K562 (cell line): ENCODE measurements at regions not wholly inside any gene's neighbourhood (a gene's known extent, or its start where the extent isn't known, plus 50 kb on each side); places are given as distances from the start of the nearest gene placed in this dataset.

Experiments
- ATAC-seq: fragments of 200-7000 bp; cut with Tn5 transposase; 3 replicates; pipeline ENCODE4 v1.9.1; 2020; ENCODE audit warnings: moderate library complexity
- BruUV-seq: library from RNA; stranded (reverse); fragments of 400-500 nt; replicated peaks from 2 replicates; lab custom pipeline; 2021; lab: Mats Ljungman, UMichigan
- CTCF ChIA-PET: fragments of 300-600 bp; formaldehyde crosslinking; extraction: SDS; loops from one replicate; lab custom pipeline; 2021; ENCODE audit warnings: low intra/inter-chr PET ratio; lab: Yijun Ruan, JAX
- POLR2A ChIA-PET: fragments of 300-600, 350-650 bp; sonication (Branson Sonifier 250); formaldehyde crosslinking; extraction: SDS; loops from one replicate; lab custom pipeline; 2021; ENCODE audit warnings: antibody characterized with exemption, inconsistent platforms; lab: Yijun Ruan, JAX
- DNase-seq, 4 experiments: peaks; one replicate each; pipeline versions ENCODE4 v3.0.0 to v3.0.0-alpha.2; 2011 to 2018; ENCODE audit warnings: low spot score in 3 of 4, mixed read lengths in 3 of 4; ENCODE audit errors: extremely low read depth in 1 of 4
- FAIRE-seq: peaks from 2 replicates; lab custom pipeline; 2011; peaks lifted over from hg19 to GRCh38; lab: Jason Lieb, UNC
- H2AFZ ChIP-seq: 2 replicates; pipeline ENCODE4 v1.6.0; 2011; ENCODE audit warnings: low read depth, low read length, control low read depth, inconsistent platforms
- H3K27ac ChIP-seq: fragments of 200-600 bp; 3 replicates; pipeline ENCODE4 v1.8.0; 2011; ENCODE audit warnings: low read depth, mild to moderate bottlenecking, control low read depth, inconsistent platforms, low read length, moderate library complexity, mixed read lengths; ENCODE audit errors: extremely low read depth
- H3K27me3 ChIP-seq, 2 experiments: fragments of 300-600 bp in 1 of 2; 2 replicates in 1 of 2; 3 replicates in 1 of 2; pipeline versions ENCODE4 v1.6.0 to v1.8.0; 2011; ENCODE audit warnings: inconsistent platforms in 2 of 2, low read length in 2 of 2, mild to moderate bottlenecking in 1 of 2, mixed read lengths in 1 of 2, moderate library complexity in 1 of 2; ENCODE audit not compliant: control insufficient read depth in 2 of 2, insufficient read depth in 2 of 2
- H3K36me3 ChIP-seq: fragments of 300-600 bp; 3 replicates; pipeline ENCODE4 v1.8.0; 2011; ENCODE audit warnings: mild to moderate bottlenecking, low read length, inconsistent platforms; ENCODE audit not compliant: control insufficient read depth, insufficient read depth
- H3K4me1 ChIP-seq, 2 experiments: fragments of 200-600 bp in 1 of 2; replicated peaks in 1 of 2; 2 replicates in 1 of 2; 3 replicates in 1 of 2; pipeline versions ENCODE4 v1.5.1 to v1.8.0; 2011; ENCODE audit warnings: inconsistent platforms in 2 of 2, low read length in 2 of 2, mild to moderate bottlenecking in 1 of 2, mixed read lengths in 1 of 2, moderate library complexity in 1 of 2; ENCODE audit not compliant: control insufficient read depth in 2 of 2, insufficient read depth in 2 of 2
- H3K4me2 ChIP-seq: 2 replicates; pipeline ENCODE4 v1.6.1; 2011; ENCODE audit warnings: low read length, control low read depth, inconsistent platforms, mixed read lengths; ENCODE audit not compliant: insufficient read depth
- H3K4me3 ChIP-seq: fragments of 200-600 bp; sonication (generic), shearing (Covaris generic); 2 replicates; pipeline ENCODE4 v1.5.1; 2016; ENCODE audit warnings: control low read depth, inconsistent platforms
- H3K79me2 ChIP-seq: fragments of 200-600 bp; 3 replicates; pipeline ENCODE4 v1.8.0; 2011; ENCODE audit warnings: low read length, inconsistent platforms; ENCODE audit not compliant: control insufficient read depth, insufficient read depth
- H3K9ac ChIP-seq, 2 experiments: 2 replicates each; pipeline versions ENCODE4 v1.6.0 to v1.6.1; 2011; ENCODE audit warnings: low read depth in 2 of 2, low read length in 2 of 2, control low read depth in 1 of 2, inconsistent platforms in 1 of 2, mild to moderate bottlenecking in 1 of 2, mixed read lengths in 1 of 2; ENCODE audit not compliant: insufficient read depth in 1 of 2
- H3K9me1 ChIP-seq: one replicate; pipeline ENCODE4 v1.6.0; 2011; ENCODE audit warnings: inconsistent platforms, mild to moderate bottlenecking, low read length, moderate library complexity; ENCODE audit not compliant: control insufficient read depth, insufficient read depth
- H3K9me3 ChIP-seq: replicated peaks from 2 replicates; pipeline ENCODE4 v1.5.1; 2011; ENCODE audit warnings: low read depth, low read length, inconsistent platforms; ENCODE audit not compliant: control insufficient read depth, insufficient read depth
- H4K20me1 ChIP-seq: replicated peaks from 2 replicates; pipeline ENCODE4 v1.6.1; 2011; ENCODE audit warnings: low read length, inconsistent platforms, mixed read lengths; ENCODE audit not compliant: control insufficient read depth, insufficient read depth
- DNMT1 ChIP-seq: fragments of 450-650 bp; IDR thresholded peaks from 2 replicates; pipeline ENCODE4 v1.6.1; 2016; ENCODE audit warnings: antibody characterized with exemption, mild to moderate bottlenecking
- ILK ChIP-seq: fragments of 450-650 bp; IDR thresholded peaks from 2 replicates; pipeline ENCODE4 v1.6.1; 2016; ENCODE audit warnings: missing genetic modification characterization, low read depth, mild to moderate bottlenecking, missing compliant biosample characterization, moderate library complexity, borderline replicate concordance
- KDM5B ChIP-seq: fragments of 200-600 bp; sonication (generic); IDR thresholded peaks from 2 replicates; pipeline ENCODE4 v1.6.1; 2012; ENCODE audit warnings: low read depth, mild to moderate bottlenecking, moderate library complexity, low read length, control low read depth, inconsistent platforms; ENCODE audit not compliant: insufficient replicate concordance
- LARP7 ChIP-seq: fragments of 450-650 bp; IDR thresholded peaks from 2 replicates; pipeline ENCODE4 v1.6.1; 2016
- WHSC1 ChIP-seq: IDR thresholded peaks from one replicate; pipeline ENCODE4 v1.6.1; 2012; ENCODE audit warnings: low read length, control low read depth, inconsistent platforms
- XRCC3 ChIP-seq: fragments of 450-650 bp; IDR thresholded peaks from 2 replicates; pipeline ENCODE4 v1.6.1; 2017; ENCODE audit warnings: mild to moderate bottlenecking, moderate library complexity
- ZNF512 ChIP-seq: IDR thresholded peaks from 2 replicates; pipeline ENCODE4 v1.6.1; 2016; ENCODE audit warnings: missing genetic modification characterization, missing compliant biosample characterization
- ZNF668 ChIP-seq: fragments of 250-450 bp; sonication (Bioruptor Pico); IDR thresholded peaks from 2 replicates; pipeline ENCODE4 v1.8.0; 2022; ENCODE audit warnings: mild to moderate bottlenecking, inconsistent platforms
- WGBS: fragments of 100-300 bp; shearing (Covaris generic); methylation state at CpG from one replicate; pipeline ENCODE4 v1.1.6; 2016; ENCODE audit warnings: low coverage, mixed read lengths; ENCODE audit not compliant: insufficient coverage; ENCODE audit errors: missing lambda C conversion rate; 5-methylcytosine and 5-hydroxymethylcytosine counted together
- in situ Hi-C: fragments of 300-500 bp; cut with MboI; formaldehyde crosslinking; loops from 4 replicates; pipeline ENCODE4 v1.15.0; 2018; ENCODE audit warnings: inconsistent platforms, mixed read lengths
- intact Hi-C: fragments of 100-400 bp; cut with micrococcal nuclease; formaldehyde crosslinking; loops from 2 replicates; pipeline ENCODE4 v1.14.2; 2022

GRCh38 chr13:60324131-60324530 is 72.9 kb upstream of the TDRD3 start:
- ChIA-PET POLR2A (interaction anchor here (1.0 kb wide), 1 partner anchor 85 kb away, joined by 3 read pairs; no protein-coding TSS in a partner anchor), CTCF (no interaction called here)
- no TSS peak for BruUV-seq
- no peak for TF ChIP-seq ILK (tag)
- no peak for TF ChIP-seq XRCC3
- TF ChIP-seq ZNF512, result no peak
- no peak for TF ChIP-seq KDM5B
- no peak for TF ChIP-seq WHSC1
- TF ChIP-seq DNMT1, result no peak
- no peak for TF ChIP-seq ZNF668 (CRISPR knock-in tag)
- no peak for TF ChIP-seq LARP7
- in situ Hi-C loops (no loop called here), intact Hi-C loops (no loop called here)
- Histone ChIP-seq H3K4me1 (no peaks in the 10 kb centered on the region; a peak in 1 of 5 replicates), H3K27ac (no peak overlapping the region), H3K9me3 (no peaks in the 10 kb centered on the region), H3K9me1 (no peaks in the 10 kb centered on the region), H3K4me2 (no peak overlapping the region), H3K27me3 (peaks cover 0 to 2% of the 10 kb centered on the region in 2 experiments; a peak in 2 of 5 replicates), H4K20me1 (no peaks in the 10 kb centered on the region), H3K9ac (no peak overlapping the region), H3K4me3 (no peak overlapping the region), H3K79me2 (no peaks in the 10 kb centered on the region), H2AFZ (no peak overlapping the region), H3K36me3 (no peaks in the 10 kb centered on the region)
- DNase-seq, result no peak
- FAIRE-seq, result no peak
- ATAC-seq, result no peak
- WGBS, result 11% methylated on average over 2 of the region's 2 CpGs
